Gastrocnemius medialis (tissue), 4 donors: ENCODE measurements at regions not wholly inside any gene's neighbourhood (a gene's known extent, or its start where the extent isn't known, plus 50 kb on each side); places are given as distances from the start of the nearest gene placed in this dataset.

Source experiments
- ATAC-seq, 2 donors: fragments of 150-250 bp; one replicate each; pipeline ENCODE4 v1.9.1; 2016
- DNase-seq, 2 donors: peaks; one replicate each; pipeline ENCODE4 v3.0.0-alpha.2; 2019
- H3K27ac ChIP-seq, 4 donors: fragments of 200-600 bp; sonication (generic); 1 replicate in 1 of 4; 2 replicates in 3 of 4; pipeline ENCODE4 v1.5.1; 2016 to 2018; ENCODE audit warnings: mild to moderate bottlenecking in 2 of 4, moderate library complexity in 1 of 4
- H3K27me3 ChIP-seq, 3 donors: fragments of 200-600 bp; sonication (generic) in 2 of 3; 1 replicate in 1 of 3; 2 replicates in 2 of 3; pipeline versions ENCODE4 v1.5.1 to v1.6.0; 2016 to 2019; ENCODE audit warnings: mild to moderate bottlenecking in 1 of 3, moderate library complexity in 1 of 3
- H3K36me3 ChIP-seq, 2 donors: fragments of 200-600 bp; sonication (generic) in 1 of 2; one replicate each; pipeline ENCODE4 v1.5.1; 2017 to 2018
- H3K4me1 ChIP-seq, 2 donors: fragments of 200-600 bp; sonication (generic) in 1 of 2; one replicate each; pipeline ENCODE4 v1.5.1; 2016 to 2017; ENCODE audit warnings: mild to moderate bottlenecking in 2 of 2
- H3K4me3 ChIP-seq, 4 donors: fragments of 200-600 bp; sonication (generic) in 3 of 4; 1 replicate in 1 of 4; 2 replicates in 3 of 4; pipeline ENCODE4 v1.5.1; 2016 to 2019; ENCODE audit warnings: mild to moderate bottlenecking in 2 of 4
- H3K9me3 ChIP-seq, 3 donors: fragments of 200-600 bp; sonication (generic) in 2 of 3; 1 replicate in 1 of 3; 2 replicates in 2 of 3; pipeline ENCODE4 v1.5.1; 2016 to 2019
- CTCF ChIP-seq, 5 experiments: fragments of 450-650 bp in 3 of 5; fragments of 200-600 bp in 2 of 5; sonication (generic) in 2 of 5; IDR thresholded peaks in 4 of 5; conservative IDR thresholded peaks in 1 of 5; 1 replicate in 4 of 5; 2 replicates in 1 of 5; pipeline ENCODE4 v1.5.1; 2016 to 2019; ENCODE audit warnings: antibody characterized with exemption in 5 of 5, mild to moderate bottlenecking in 3 of 5, moderate library complexity in 3 of 5
- POLR2A ChIP-seq, 2 donors: fragments of 450-650 bp; IDR thresholded peaks; one replicate each; pipeline ENCODE4 v1.6.1; 2017; ENCODE audit warnings: antibody characterized with exemption in 2 of 2, mild to moderate bottlenecking in 2 of 2, moderate library complexity in 2 of 2
- in situ Hi-C, 4 donors: fragments of 200-750 bp; cut with MboI; loops; one replicate each; pipeline versions ENCODE4 v1.15.0 to v1.8.0; 2017; ENCODE audit warnings: low sequenced_read_pairs in 4 of 4
- intact Hi-C: fragments of 100-400 bp; cut with DNase I; formaldehyde crosslinking; loops from one replicate; pipeline ENCODE4 v1.15.1; 2023; ENCODE audit warnings: low total_unique reads

GRCh38 chr6:91132461-91132860, 545.6 kb upstream of the MAP3K7 start:
- intact Hi-C loops: no loop called here
- H3K4me1 ChIP-seq: no peaks in the 10 kb centered on the region
- H3K27me3 ChIP-seq: no peaks in the 10 kb centered on the region
- in situ Hi-C loops: no loop called here
- no peak for TF ChIP-seq CTCF (IDR thresholded peaks at IDR 0.05 in 4 of 5, conservative IDR thresholded peaks at IDR 0.05 in 1 of 5)
- no peak for TF ChIP-seq POLR2A (IDR thresholded peaks at IDR 0.05)
- DNase-seq (no peak), ATAC-seq (no peak)
- no peak overlapping the region for H3K4me3 ChIP-seq
- no peaks in the 10 kb centered on the region for H3K9me3 ChIP-seq
- H3K27ac ChIP-seq: no peak overlapping the region
- H3K36me3 ChIP-seq: no peaks in the 10 kb centered on the region

- H3K9me3 ChIP-seq: no peaks in the 10 kb centered on the region
- H3K4me1 ChIP-seq: no peaks in the 10 kb centered on the region
- intact Hi-C loops: no loop called here
- H3K27ac ChIP-seq: no peak overlapping the region
- no peak for ATAC-seq
- TF ChIP-seq CTCF (IDR thresholded peaks at IDR 0.05 in 4 of 5, conservative IDR thresholded peaks at IDR 0.05 in 1 of 5) (no peak), POLR2A (IDR thresholded peaks at IDR 0.05) (no peak)
- no peak overlapping the region for H3K4me3 ChIP-seq
- no peak for DNase-seq
- no peaks in the 10 kb centered on the region for H3K27me3 ChIP-seq
- no peaks in the 10 kb centered on the region for H3K36me3 ChIP-seq
- in situ Hi-C loops: no loop called here
Observed at GRCh38 chr6:91130126-91130525, 543.3 kb upstream of the MAP3K7 start.

GRCh38 chr6:91127752-91128151, 540.9 kb upstream of the MAP3K7 start:
- DNase-seq (no peak), ATAC-seq (no peak)
- no peak for TF ChIP-seq POLR2A (IDR thresholded peaks at IDR 0.05)
- TF ChIP-seq CTCF (IDR thresholded peaks at IDR 0.05 in 4 of 5, conservative IDR thresholded peaks at IDR 0.05 in 1 of 5): no peak
- intact Hi-C loops: no loop called here
- in situ Hi-C loops: no loop called here
- Histone ChIP-seq H3K4me1 (no peaks in the 10 kb centered on the region), H3K9me3 (no peaks in the 10 kb centered on the region), H3K36me3 (no peaks in the 10 kb centered on the region), H3K27me3 (no peaks in the 10 kb centered on the region), H3K27ac (no peak overlapping the region), H3K4me3 (no peak overlapping the region)

GRCh38 chr6:91126876-91127275, 540.0 kb upstream of the MAP3K7 start:
- ATAC-seq (no peak), DNase-seq (no peak)
- Histone ChIP-seq H3K36me3 (no peaks in the 10 kb centered on the region), H3K27ac (no peak overlapping the region), H3K27me3 (no peaks in the 10 kb centered on the region), H3K9me3 (no peaks in the 10 kb centered on the region), H3K4me3 (no peak overlapping the region), H3K4me1 (no peaks in the 10 kb centered on the region)
- in situ Hi-C loops: no loop called here
- TF ChIP-seq POLR2A (IDR thresholded peaks at IDR 0.05) (no peak), CTCF (IDR thresholded peaks at IDR 0.05 in 4 of 5, conservative IDR thresholded peaks at IDR 0.05 in 1 of 5) (no peak)
- intact Hi-C loops: no loop called here

- no peak overlapping the region for H3K4me3 ChIP-seq
- H3K36me3 ChIP-seq: no peaks in the 10 kb centered on the region
- no peak overlapping the region for H3K27ac ChIP-seq
- in situ Hi-C loops: no loop called here
- no peaks in the 10 kb centered on the region for H3K27me3 ChIP-seq
- intact Hi-C loops: no loop called here
- H3K4me1 ChIP-seq: no peaks in the 10 kb centered on the region
- TF ChIP-seq CTCF (IDR thresholded peaks at IDR 0.05 in 4 of 5, conservative IDR thresholded peaks at IDR 0.05 in 1 of 5) (no peak), POLR2A (IDR thresholded peaks at IDR 0.05) (no peak)
- DNase-seq (no peak), ATAC-seq (no peak)
- H3K9me3 ChIP-seq: no peaks in the 10 kb centered on the region
Observed at GRCh38 chr6:91117550-91117949, 530.7 kb upstream of the MAP3K7 start.
